ENCODE measurements at regions not wholly inside any gene's neighbourhood (a gene's known extent, or its start where the extent isn't known, plus 50 kb on each side); places are given as distances from the start of the nearest gene placed in this dataset.

GRCh38 chr1:108050911-108051629, 86.1 kb upstream of the VAV3 start:
- DNase-seq (ENCODE audit: low spot score), result no peak

- DNase-seq (ENCODE audit: low spot score), result no peak
Measured at GRCh38 chr1:108050158-108050557, 85.2 kb upstream of the VAV3 start.

GRCh38 chr1:108049178-108049819, 84.3 kb upstream of the VAV3 start:
- peak; percentile 37 for DNase-seq (ENCODE audit: low spot score)

- no peak for DNase-seq (ENCODE audit: low spot score)
Measured at GRCh38 chr1:108048301-108049177, 83.6 kb upstream of the VAV3 start.

GRCh38 chr1:108047085-108047484, 82.1 kb upstream of the VAV3 start:
- DNase-seq (ENCODE audit: low spot score), result no peak

GRCh38 chr1:108046026-108046425, 81.0 kb upstream of the VAV3 start:
- peak; percentile 27 for DNase-seq (ENCODE audit: low spot score)

- DNase-seq (ENCODE audit: low spot score), result no peak
Measured at GRCh38 chr1:108045460-108045859, 80.5 kb upstream of the VAV3 start.

GRCh38 chr1:108044318-108044717, 79.3 kb upstream of the VAV3 start:
- no peak for DNase-seq (ENCODE audit: low spot score)

GRCh38 chr1:108043707-108044106, 78.7 kb upstream of the VAV3 start:
- no peak for DNase-seq (ENCODE audit: low spot score)

GRCh38 chr1:108042610-108043009, 77.6 kb upstream of the VAV3 start:
- DNase-seq (ENCODE audit: low spot score), result no peak

GRCh38 chr1:108041360-108042142, 76.6 kb upstream of the VAV3 start:
- DNase-seq (ENCODE audit: low spot score), result no peak

- DNase-seq (ENCODE audit: low spot score), result no peak
Measured at GRCh38 chr1:108038653-108039236, 73.8 kb upstream of the VAV3 start.

- no peak for DNase-seq (ENCODE audit: low spot score)
Measured at GRCh38 chr1:108036796-108037562, 72.0 kb upstream of the VAV3 start.

GRCh38 chr1:108034396-108034795, 69.4 kb upstream of the VAV3 start:
- no peak for DNase-seq (ENCODE audit: low spot score)

- DNase-seq (ENCODE audit: low spot score), result no peak
Measured at GRCh38 chr1:108033550-108033951, 68.6 kb upstream of the VAV3 start.

- no peak for DNase-seq (ENCODE audit: low spot score)
Measured at GRCh38 chr1:108028841-108029388, 63.9 kb upstream of the VAV3 start.

GRCh38 chr1:108027389-108027788, 62.4 kb upstream of the VAV3 start:
- DNase-seq (ENCODE audit: low spot score), result no peak

GRCh38 chr1:108017698-108018097, 52.7 kb upstream of the VAV3 start:
- no peak for DNase-seq (ENCODE audit: low spot score)

GRCh38 chr1:108016451-108016920, 51.5 kb upstream of the VAV3 start:
- peak; percentile 72 for DNase-seq (ENCODE audit: low spot score)
